ENCODE measurements at regions not wholly inside any gene's neighbourhood (a gene's known extent, or its start where the extent isn't known, plus 50 kb on each side); places are given as distances from the start of the nearest gene placed in this dataset.

DNA sequence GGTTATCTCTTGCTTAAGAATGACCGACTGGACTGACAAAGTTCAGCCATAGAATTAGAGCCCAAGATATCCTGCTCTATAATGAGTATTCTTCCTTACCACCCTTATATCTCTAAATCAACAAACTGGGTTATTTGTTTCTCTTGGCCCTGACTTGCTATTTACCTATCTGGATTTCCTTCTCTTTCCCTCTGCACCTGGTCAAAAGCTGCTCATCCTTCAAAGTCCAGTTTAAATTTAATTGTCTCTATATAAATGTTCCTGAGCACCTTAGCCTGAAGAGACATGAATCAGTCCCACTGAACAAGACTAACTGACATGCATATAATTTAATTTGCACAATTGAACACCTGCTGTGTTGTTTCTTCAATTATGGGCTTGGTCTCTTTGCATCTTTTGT, 127.1 kb upstream of the KCNJ15 start:
- Histone ChIP-seq H3K9ac (ENCODE audit: control insufficient read depth, insufficient read depth, low read length) (no peak overlapping the region), H3K4me3 (no peak overlapping the region), H3K9me3 (replicated peaks; ENCODE audit: control insufficient read depth, insufficient read depth, low read length) (no peaks in the 10 kb centered on the region), H3K79me2 (ENCODE audit: control insufficient read depth, insufficient read depth, low read length) (no peaks in the 10 kb centered on the region), H3K4me1 (ENCODE audit: control insufficient read depth, insufficient read depth, low read length) (no peaks in the 10 kb centered on the region), H3K4me2 (ENCODE audit: control insufficient read depth, insufficient read depth) (no peak overlapping the region), H3K36me3 (ENCODE audit: control insufficient read depth in 2 of 2, insufficient read depth in 2 of 2, low read length in 1 of 2) (no peaks in the 10 kb centered on the region), H3K27ac (ENCODE audit: control insufficient read depth, insufficient read depth) (no peak overlapping the region), H4K20me1 (ENCODE audit: control insufficient read depth, insufficient read depth) (no peaks in the 10 kb centered on the region), H2AFZ (ENCODE audit: control insufficient read depth, low read depth, low read length) (no peak overlapping the region), H3K27me3 (replicated peaks in 1 of 2; ENCODE audit: control insufficient read depth in 2 of 2, insufficient read depth in 2 of 2, low read length in 1 of 2) (peaks cover 0 to 2% of the 10 kb centered on the region in 2 experiments; a peak in 2 of 4 replicates)
- no peak for FAIRE-seq
- intact Hi-C loops (cut with micrococcal nuclease; ENCODE audit: unreplicated experiment) (loop anchor here (10.0 kb wide), 1 partner anchor 455 kb away; no protein-coding TSS in a partner anchor), in situ Hi-C loops (cut with MboI) (loop anchor here (10.0 kb wide), 1 partner anchor 415 kb away; no protein-coding TSS in a partner anchor)
- no peak for ATAC-seq
- TF ChIP-seq SREBF2 (IDR thresholded peaks at IDR 0.05; ENCODE audit: low read length) (no peak), BCL11A (IDR thresholded peaks at IDR 0.05; ENCODE audit: low read depth, low read length) (no peak), SMAD1 (IDR thresholded peaks at IDR 0.05; ENCODE audit: low read depth, partially characterized antibody) (no peak), ZNF622 (IDR thresholded peaks at IDR 0.05) (no peak), EED (IDR thresholded peaks at IDR 0.05; ENCODE audit: low read depth) (no peak), RCOR1 (conservative IDR thresholded peaks at IDR 0.05; ENCODE audit: low read depth, low read length) (no peak), STAT1 (conservative IDR thresholded peaks at IDR 0.05) (no peak), PAX5 (IDR thresholded peaks at IDR 0.05; ENCODE audit: borderline replicate concordance, low read depth, low read length) (no peak), MEF2B (IDR thresholded peaks at IDR 0.05; ENCODE audit: partially characterized antibody, poor library complexity, severe bottlenecking) (no peak), NR2C2 (IDR thresholded peaks at IDR 0.05; ENCODE audit: borderline replicate concordance, control insufficient read depth, insufficient read length, low read depth) (no peak), TCF12 (IDR thresholded peaks at IDR 0.05; ENCODE audit: low read depth, low read length) (no peak), MTA3 (IDR thresholded peaks at IDR 0.05; ENCODE audit: borderline replicate concordance, low read length) (no peak)
- TF ChIP-seq, protein P1, sequence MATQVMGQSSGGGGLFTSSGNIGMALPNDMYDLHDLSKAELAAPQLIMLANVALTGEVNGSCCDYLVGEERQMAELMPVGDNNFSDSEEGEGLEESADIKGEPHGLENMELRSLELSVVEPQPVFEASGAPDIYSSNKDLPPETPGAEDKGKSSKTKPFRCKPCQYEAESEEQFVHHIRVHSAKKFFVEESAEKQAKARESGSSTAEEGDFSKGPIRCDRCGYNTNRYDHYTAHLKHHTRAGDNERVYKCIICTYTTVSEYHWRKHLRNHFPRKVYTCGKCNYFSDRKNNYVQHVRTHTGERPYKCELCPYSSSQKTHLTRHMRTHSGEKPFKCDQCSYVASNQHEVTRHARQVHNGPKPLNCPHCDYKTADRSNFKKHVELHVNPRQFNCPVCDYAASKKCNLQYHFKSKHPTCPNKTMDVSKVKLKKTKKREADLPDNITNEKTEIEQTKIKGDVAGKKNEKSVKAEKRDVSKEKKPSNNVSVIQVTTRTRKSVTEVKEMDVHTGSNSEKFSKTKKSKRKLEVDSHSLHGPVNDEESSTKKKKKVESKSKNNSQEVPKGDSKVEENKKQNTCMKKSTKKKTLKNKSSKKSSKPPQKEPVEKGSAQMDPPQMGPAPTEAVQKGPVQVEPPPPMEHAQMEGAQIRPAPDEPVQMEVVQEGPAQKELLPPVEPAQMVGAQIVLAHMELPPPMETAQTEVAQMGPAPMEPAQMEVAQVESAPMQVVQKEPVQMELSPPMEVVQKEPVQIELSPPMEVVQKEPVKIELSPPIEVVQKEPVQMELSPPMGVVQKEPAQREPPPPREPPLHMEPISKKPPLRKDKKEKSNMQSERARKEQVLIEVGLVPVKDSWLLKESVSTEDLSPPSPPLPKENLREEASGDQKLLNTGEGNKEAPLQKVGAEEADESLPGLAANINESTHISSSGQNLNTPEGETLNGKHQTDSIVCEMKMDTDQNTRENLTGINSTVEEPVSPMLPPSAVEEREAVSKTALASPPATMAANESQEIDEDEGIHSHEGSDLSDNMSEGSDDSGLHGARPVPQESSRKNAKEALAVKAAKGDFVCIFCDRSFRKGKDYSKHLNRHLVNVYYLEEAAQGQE (IDR thresholded peaks at IDR 0.05; ENCODE audit: low read depth, low read length) = no peak
- TF ChIP-seq, protein P2, sequence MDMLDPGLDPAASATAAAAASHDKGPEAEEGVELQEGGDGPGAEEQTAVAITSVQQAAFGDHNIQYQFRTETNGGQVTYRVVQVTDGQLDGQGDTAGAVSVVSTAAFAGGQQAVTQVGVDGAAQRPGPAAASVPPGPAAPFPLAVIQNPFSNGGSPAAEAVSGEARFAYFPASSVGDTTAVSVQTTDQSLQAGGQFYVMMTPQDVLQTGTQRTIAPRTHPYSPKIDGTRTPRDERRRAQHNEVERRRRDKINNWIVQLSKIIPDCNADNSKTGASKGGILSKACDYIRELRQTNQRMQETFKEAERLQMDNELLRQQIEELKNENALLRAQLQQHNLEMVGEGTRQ (IDR thresholded peaks at IDR 0.05; ENCODE audit: borderline replicate concordance, low read depth, low read length) = no peak
- ChIA-PET CTCF (interaction anchor here (4.6 kb wide), 1 partner anchor 418 kb away, joined by 46 read pairs; no protein-coding TSS in a partner anchor), SMC1A (ENCODE audit: uncharacterized antibody, unreplicated experiment) (interaction anchor here (0.6 to 1.2 kb wide), 2 partner anchors 372 to 417 kb away, joined by 3 to 4 read pairs; no protein-coding TSS in a partner anchor), RAD21 (ENCODE audit: unreplicated experiment) (interaction anchor here (2.0 kb wide), 1 partner anchor 417 kb away, joined by 5 read pairs; no protein-coding TSS in a partner anchor), POLR2A (no interaction called here)
- DNase-seq (ENCODE audit: low read depth, low spot score) = no peak
- 0% methylated on average over 1 of the region's 1 CpG for WGBS (ENCODE audit: insufficient coverage, insufficient replicate concordance, low lambda C conversion rate, missing lambda C conversion rate)
- BruUV-seq (replicated peaks) = no TSS peak
